ENCODE measurements at regions not wholly inside any gene's neighbourhood (a gene's known extent, or its start where the extent isn't known, plus 50 kb on each side); places are given as distances from the start of the nearest gene placed in this dataset.

- no peak overlapping the region for H3K4me3 ChIP-seq (ENCODE audit: low read depth, low read length)
These were observed 1272.4 kb upstream of the ADGRL4 start for GRCh38 chr1:80278936-80279335.

GRCh38 chr1:80274256-80274655, 1267.7 kb upstream of the ADGRL4 start:
- H3K4me3 ChIP-seq (ENCODE audit: low read depth, low read length), result no peak overlapping the region

GRCh38 chr1:80272495-80272894, 1266.0 kb upstream of the ADGRL4 start:
- no peak overlapping the region for H3K4me3 ChIP-seq (ENCODE audit: low read depth, low read length)

- H3K4me3 ChIP-seq (ENCODE audit: low read depth, low read length), result no peak overlapping the region
These were observed 1252.1 kb upstream of the ADGRL4 start for GRCh38 chr1:80258659-80259058.

GRCh38 chr1:80251591-80251990, 1245.1 kb upstream of the ADGRL4 start:
- H3K4me3 ChIP-seq (ENCODE audit: low read depth, low read length), result no peak overlapping the region

- H3K4me3 ChIP-seq (ENCODE audit: low read depth, low read length), result no peak overlapping the region
These were observed 1244.6 kb upstream of the ADGRL4 start for GRCh38 chr1:80251171-80251570.

- H3K4me3 ChIP-seq (ENCODE audit: low read depth, low read length), result no peak overlapping the region
These were observed 1244.1 kb upstream of the ADGRL4 start for GRCh38 chr1:80250573-80251168.

- no peak overlapping the region for H3K4me3 ChIP-seq (ENCODE audit: low read depth, low read length)
These were observed 1243.2 kb upstream of the ADGRL4 start for GRCh38 chr1:80249699-80250098.

GRCh38 chr1:80248886-80249285, 1242.4 kb upstream of the ADGRL4 start:
- no peak overlapping the region for H3K4me3 ChIP-seq (ENCODE audit: low read depth, low read length)

GRCh38 chr1:80245813-80246212, 1239.3 kb upstream of the ADGRL4 start:
- no peak overlapping the region for H3K4me3 ChIP-seq (ENCODE audit: low read depth, low read length)

GRCh38 chr1:80244372-80244771, 1237.8 kb upstream of the ADGRL4 start:
- no peak overlapping the region for H3K4me3 ChIP-seq (ENCODE audit: low read depth, low read length)

GRCh38 chr1:80241566-80241965, 1235.0 kb upstream of the ADGRL4 start:
- no peak overlapping the region for H3K4me3 ChIP-seq (ENCODE audit: low read depth, low read length)

- no peak overlapping the region for H3K4me3 ChIP-seq (ENCODE audit: low read depth, low read length)
These were observed 1219.0 kb upstream of the ADGRL4 start for GRCh38 chr1:80225510-80225909.

- no peak overlapping the region for H3K4me3 ChIP-seq (ENCODE audit: low read depth, low read length)
These were observed 1214.8 kb upstream of the ADGRL4 start for GRCh38 chr1:80221319-80221718.

- no peak overlapping the region for H3K4me3 ChIP-seq (ENCODE audit: low read depth, low read length)
These were observed 1211.6 kb upstream of the ADGRL4 start for GRCh38 chr1:80218112-80218511.

GRCh38 chr1:80217377-80217986, 1211.0 kb upstream of the ADGRL4 start:
- H3K4me3 ChIP-seq (ENCODE audit: low read depth, low read length), result no peak overlapping the region

GRCh38 chr1:80214888-80215540, 1208.5 kb upstream of the ADGRL4 start:
- no peak overlapping the region for H3K4me3 ChIP-seq (ENCODE audit: low read depth, low read length)

- no peak overlapping the region for H3K4me3 ChIP-seq (ENCODE audit: low read depth, low read length)
These were observed 1206.4 kb upstream of the ADGRL4 start for GRCh38 chr1:80212948-80213347.

GRCh38 chr1:80211691-80212380, 1205.3 kb upstream of the ADGRL4 start:
- no peak overlapping the region for H3K4me3 ChIP-seq (ENCODE audit: low read depth, low read length)

GRCh38 chr1:80202118-80202517, 1195.6 kb upstream of the ADGRL4 start:
- H3K4me3 ChIP-seq (ENCODE audit: low read depth, low read length), result no peak overlapping the region

- H3K4me3 ChIP-seq (ENCODE audit: low read depth, low read length), result no peak overlapping the region
These were observed 1187.7 kb upstream of the ADGRL4 start for GRCh38 chr1:80194221-80194620.

- H3K4me3 ChIP-seq (ENCODE audit: low read depth, low read length), result no peak overlapping the region
These were observed 1174.9 kb upstream of the ADGRL4 start for GRCh38 chr1:80181418-80181817.

Measured in iPS-11a (cell line).